ENCODE measurements at regions not wholly inside any gene's neighbourhood (a gene's known extent, or its start where the extent isn't known, plus 50 kb on each side); places are given as distances from the start of the nearest gene placed in this dataset.
"Not testable (repeated sequence)": the region's sequence is repeated elsewhere in the genome, so short reads cannot be mapped to it uniquely, and the experiment has no call there.

- H3K4me1 Mint-ChIP-seq (ENCODE audit: low read depth), result no peaks in the 10 kb centered on the region
- no peak overlapping the region for H3K27ac Mint-ChIP-seq
- DNase-seq (ENCODE audit: low spot score), result no peak
- H3K27me3 Mint-ChIP-seq (ENCODE audit: low read depth), result no peaks in the 10 kb centered on the region
- no peak overlapping the region for H3K4me3 Mint-ChIP-seq
- no peaks in the 10 kb centered on the region for H3K36me3 Mint-ChIP-seq (ENCODE audit: low read depth)
- peaks cover 17% of the 10 kb centered on the region for H3K9me3 Mint-ChIP-seq
Measured at GRCh38 chr12:87491089-87491488, 538.1 kb downstream of the C12orf50 start.

- no peak overlapping the region for H3K27ac Mint-ChIP-seq
- no peaks in the 10 kb centered on the region for H3K27me3 Mint-ChIP-seq (ENCODE audit: low read depth)
- no peaks in the 10 kb centered on the region for H3K36me3 Mint-ChIP-seq (ENCODE audit: low read depth)
- DNase-seq (ENCODE audit: low spot score), result no peak
- no peaks in the 10 kb centered on the region for H3K4me1 Mint-ChIP-seq (ENCODE audit: low read depth)
- no peak overlapping the region for H3K4me3 Mint-ChIP-seq
- peaks cover 4% of the 10 kb centered on the region for H3K9me3 Mint-ChIP-seq
Measured at GRCh38 chr12:87469295-87469694, 559.9 kb downstream of the C12orf50 start.

GRCh38 chr12:87467936-87468335, 561.3 kb downstream of the C12orf50 start:
- no peak overlapping the region for H3K4me3 Mint-ChIP-seq
- DNase-seq (ENCODE audit: low spot score), result no peak
- no peak overlapping the region for H3K27ac Mint-ChIP-seq
- peaks cover 4% of the 10 kb centered on the region for H3K9me3 Mint-ChIP-seq
- H3K4me1 Mint-ChIP-seq (ENCODE audit: low read depth), result no peaks in the 10 kb centered on the region
- H3K27me3 Mint-ChIP-seq (ENCODE audit: low read depth), result no peaks in the 10 kb centered on the region
- H3K36me3 Mint-ChIP-seq (ENCODE audit: low read depth), result no peaks in the 10 kb centered on the region

- H3K4me3 Mint-ChIP-seq, result no peak overlapping the region
- no peak overlapping the region for H3K27ac Mint-ChIP-seq
- no peaks in the 10 kb centered on the region for H3K4me1 Mint-ChIP-seq (ENCODE audit: low read depth)
- H3K36me3 Mint-ChIP-seq (ENCODE audit: low read depth), result no peaks in the 10 kb centered on the region
- peaks cover 4% of the 10 kb centered on the region for H3K9me3 Mint-ChIP-seq
- no peaks in the 10 kb centered on the region for H3K27me3 Mint-ChIP-seq (ENCODE audit: low read depth)
- no peak for DNase-seq (ENCODE audit: low spot score)
Measured at GRCh38 chr12:87464565-87464964, 564.6 kb downstream of the C12orf50 start.

- DNase-seq (ENCODE audit: low spot score), result no peak
- Mint-ChIP-seq H3K9me3 (peaks cover 3% of the 10 kb centered on the region), H3K27me3 (ENCODE audit: low read depth) (no peaks in the 10 kb centered on the region), H3K36me3 (ENCODE audit: low read depth) (no peaks in the 10 kb centered on the region), H3K4me3 (no peak overlapping the region), H3K27ac (no peak overlapping the region), H3K4me1 (ENCODE audit: low read depth) (no peaks in the 10 kb centered on the region)
Measured at GRCh38 chr12:87444039-87444438, 585.2 kb downstream of the C12orf50 start.

- Mint-ChIP-seq H3K27me3 (ENCODE audit: low read depth) (no peaks in the 10 kb centered on the region), H3K4me1 (ENCODE audit: low read depth) (no peaks in the 10 kb centered on the region), H3K27ac (no peak overlapping the region), H3K4me3 (no peak overlapping the region), H3K9me3 (peaks cover 3% of the 10 kb centered on the region), H3K36me3 (ENCODE audit: low read depth) (no peaks in the 10 kb centered on the region)
- no peak for DNase-seq (ENCODE audit: low spot score)
Measured at GRCh38 chr12:87441511-87441910, 587.7 kb downstream of the C12orf50 start.

- Mint-ChIP-seq H3K4me1 (ENCODE audit: low read depth) (no peaks in the 10 kb centered on the region), H3K27me3 (ENCODE audit: low read depth) (no peaks in the 10 kb centered on the region), H3K36me3 (ENCODE audit: low read depth) (no peaks in the 10 kb centered on the region), H3K9me3 (peaks cover 5% of the 10 kb centered on the region), H3K27ac (no peak overlapping the region), H3K4me3 (no peak overlapping the region)
- DNase-seq (ENCODE audit: low spot score), result no peak
Measured at GRCh38 chr12:87439990-87440827, 589.0 kb downstream of the C12orf50 start.

- no peaks in the 10 kb centered on the region for H3K4me1 Mint-ChIP-seq (ENCODE audit: low read depth)
- no peak overlapping the region for H3K4me3 Mint-ChIP-seq
- no peaks in the 10 kb centered on the region for H3K36me3 Mint-ChIP-seq (ENCODE audit: low read depth)
- H3K27ac Mint-ChIP-seq, result no peak overlapping the region
- H3K27me3 Mint-ChIP-seq (ENCODE audit: low read depth), result no peaks in the 10 kb centered on the region
- DNase-seq (ENCODE audit: low spot score), result no peak
- peaks cover 42% of the 10 kb centered on the region for H3K9me3 Mint-ChIP-seq
Measured at GRCh38 chr12:87430444-87430843, 598.8 kb downstream of the C12orf50 start.

GRCh38 chr12:87428701-87429277, 600.4 kb downstream of the C12orf50 start:
- DNase-seq (ENCODE audit: low spot score), result no peak
- Mint-ChIP-seq H3K27ac (no peak overlapping the region), H3K36me3 (ENCODE audit: low read depth) (no peaks in the 10 kb centered on the region), H3K4me3 (no peak overlapping the region), H3K27me3 (ENCODE audit: low read depth) (no peaks in the 10 kb centered on the region), H3K9me3 (peaks cover 44% of the 10 kb centered on the region), H3K4me1 (ENCODE audit: low read depth) (no peaks in the 10 kb centered on the region)

- no peaks in the 10 kb centered on the region for H3K27me3 Mint-ChIP-seq (ENCODE audit: low read depth)
- no peaks in the 10 kb centered on the region for H3K4me1 Mint-ChIP-seq (ENCODE audit: low read depth)
- H3K27ac Mint-ChIP-seq, result no peak overlapping the region
- H3K4me3 Mint-ChIP-seq, result no peak overlapping the region
- DNase-seq (ENCODE audit: low spot score), result no peak
- H3K36me3 Mint-ChIP-seq (ENCODE audit: low read depth), result no peaks in the 10 kb centered on the region
- peaks cover 38% of the 10 kb centered on the region for H3K9me3 Mint-ChIP-seq
Measured at GRCh38 chr12:87427770-87428169, 601.4 kb downstream of the C12orf50 start.

- no peak for DNase-seq (ENCODE audit: low spot score)
- H3K9me3 Mint-ChIP-seq, result peaks cover 29% of the 10 kb centered on the region
- H3K4me3 Mint-ChIP-seq, result no peak overlapping the region
- no peaks in the 10 kb centered on the region for H3K4me1 Mint-ChIP-seq (ENCODE audit: low read depth)
- H3K36me3 Mint-ChIP-seq (ENCODE audit: low read depth), result no peaks in the 10 kb centered on the region
- no peak overlapping the region for H3K27ac Mint-ChIP-seq
- no peaks in the 10 kb centered on the region for H3K27me3 Mint-ChIP-seq (ENCODE audit: low read depth)
Measured at GRCh38 chr12:87425942-87426554, 603.2 kb downstream of the C12orf50 start.

GRCh38 chr12:87421233-87421632, 608.0 kb downstream of the C12orf50 start:
- not testable (repeated sequence) for H3K4me3 Mint-ChIP-seq; H3K36me3 Mint-ChIP-seq (ENCODE audit: low read depth); H3K4me1 Mint-ChIP-seq (ENCODE audit: low read depth); H3K27me3 Mint-ChIP-seq (ENCODE audit: low read depth); DNase-seq (ENCODE audit: low spot score); H3K27ac Mint-ChIP-seq
- H3K9me3 Mint-ChIP-seq, result peaks cover 22% of the 10 kb centered on the region

GRCh38 chr12:87413784-87414183, 615.4 kb downstream of the C12orf50 start:
- Mint-ChIP-seq H3K4me1 (ENCODE audit: low read depth) (no peaks in the 10 kb centered on the region), H3K4me3 (no peak overlapping the region), H3K27me3 (ENCODE audit: low read depth) (no peaks in the 10 kb centered on the region), H3K9me3 (peaks cover 21% of the 10 kb centered on the region), H3K27ac (no peak overlapping the region), H3K36me3 (ENCODE audit: low read depth) (no peaks in the 10 kb centered on the region)
- no peak for DNase-seq (ENCODE audit: low spot score)

GRCh38 chr12:87406926-87407325, 622.3 kb downstream of the C12orf50 start:
- Mint-ChIP-seq H3K4me3 (no peak overlapping the region), H3K36me3 (ENCODE audit: low read depth) (no peaks in the 10 kb centered on the region), H3K9me3 (peaks cover 20% of the 10 kb centered on the region), H3K27me3 (ENCODE audit: low read depth) (no peaks in the 10 kb centered on the region), H3K4me1 (ENCODE audit: low read depth) (no peaks in the 10 kb centered on the region), H3K27ac (no peak overlapping the region)
- no peak for DNase-seq (ENCODE audit: low spot score)

Measured in T-helper 2 cell treated with Interferon-gamma antibody and Interleukin-4, amounts not matched to agents 5 μg/mL and 100 μg/mL, for 36 hours (primary cell).